Lung (tissue), 11 donors: ENCODE measurements at regions not wholly inside any gene's neighbourhood (a gene's known extent, or its start where the extent isn't known, plus 50 kb on each side); places are given as distances from the start of the nearest gene placed in this dataset.

Experiments used
- ATAC-seq: fragments of 200-7000 bp; cut with Tn5 transposase; one replicate; pipeline ENCODE4 v1.9.1; 2020; ENCODE audit warnings: moderate number of reproducible peaks; ENCODE audit not compliant: insufficient read depth, low FRiP score
- DNase-seq, 3 donors: peaks; one replicate each; pipeline ENCODE4 v3.0.0-alpha.2; 2013 to 2017
- H3K27ac ChIP-seq, 2 donors: one replicate each; pipeline ENCODE4 v1.5.1; 2013; ENCODE audit warnings: mild to moderate bottlenecking in 2 of 2, moderate library complexity in 2 of 2, control low read depth in 1 of 2, inconsistent platforms in 1 of 2, low read depth in 1 of 2, low read length in 1 of 2
- H3K27me3 ChIP-seq, 3 donors: one replicate each; pipeline ENCODE4 v1.5.1; 2013; ENCODE audit warnings: low read length in 2 of 3; ENCODE audit not compliant: control insufficient read depth in 3 of 3, insufficient read depth in 3 of 3
- H3K36me3 ChIP-seq, 4 donors: one replicate each; pipeline ENCODE4 v1.5.1; 2013; ENCODE audit warnings: low read length in 4 of 4, mild to moderate bottlenecking in 1 of 4, moderate library complexity in 1 of 4; ENCODE audit not compliant: control insufficient read depth in 4 of 4, insufficient read depth in 4 of 4
- H3K4me1 ChIP-seq, 5 donors: one replicate each; pipeline ENCODE4 v1.5.1; 2013; ENCODE audit warnings: low read length in 5 of 5, mild to moderate bottlenecking in 2 of 5, moderate library complexity in 1 of 5; ENCODE audit not compliant: control insufficient read depth in 5 of 5, insufficient read depth in 5 of 5
- H3K4me3 ChIP-seq: one replicate; pipeline ENCODE4 v1.5.1; 2013; ENCODE audit warnings: mild to moderate bottlenecking, control low read depth, moderate library complexity
- H3K9ac ChIP-seq, 2 donors: one replicate each; pipeline ENCODE4 v1.5.1; 2013; ENCODE audit warnings: low read length in 2 of 2, control low read depth in 1 of 2; ENCODE audit not compliant: insufficient read depth in 1 of 2
- H3K9me3 ChIP-seq, 4 donors: one replicate each; pipeline ENCODE4 v1.5.1; 2013; ENCODE audit warnings: low read length in 3 of 4, mild to moderate bottlenecking in 1 of 4, moderate library complexity in 1 of 4; ENCODE audit not compliant: control insufficient read depth in 4 of 4, insufficient read depth in 3 of 4
- CTCF ChIP-seq: IDR thresholded peaks from 2 replicates; pipeline ENCODE4 v1.5.1; 2012; ENCODE audit warnings: mild to moderate bottlenecking; ENCODE audit errors: control extremely low read depth, extremely low read depth
- WGBS, 2 donors: extraction: QIAGEN DNeasy Blood & Tissue Kit; methylation state at CpG; one replicate each; pipeline ENCODE4 v1.1.7; 2013; 5-methylcytosine and 5-hydroxymethylcytosine counted together
- donor health status: control.
- donor health status: control.
- donor health status: Bipolar disorder and iron deficiency.
- donor health status: healthy.
- donor health status: DM: yes; HTN: yes; CAD: no.

- DNase-seq = no peak
- TF ChIP-seq CTCF = no peak
- no peak for ATAC-seq
- H3K9ac ChIP-seq = no peak overlapping the region
- peaks cover 0 to 4% (median 0%) of the 10 kb centered on the region in 4 donors for H3K9me3 ChIP-seq
- 76 to 79% methylated on average over 10 of the region's 10 CpGs for WGBS, 2 donors
- H3K27ac ChIP-seq = no peak overlapping the region
- H3K27me3 ChIP-seq = no peaks in the 10 kb centered on the region
- no peaks in the 10 kb centered on the region for H3K4me1 ChIP-seq
- no peaks in the 10 kb centered on the region for H3K36me3 ChIP-seq
- H3K4me3 ChIP-seq = no peak overlapping the region
Observed at GRCh38 chr22:48555606-48556005, 1272.1 kb downstream of the BRD1 start.

GRCh38 chr22:48554893-48555572 lies 1272.6 kb downstream of the BRD1 start:
- Histone ChIP-seq H3K4me3 (no peak overlapping the region), H3K9me3 (peaks cover 0 to 4% (median 0%) of the 10 kb centered on the region in 4 donors), H3K36me3 (no peaks in the 10 kb centered on the region), H3K27ac (no peak overlapping the region), H3K9ac (no peak overlapping the region), H3K27me3 (no peaks in the 10 kb centered on the region), H3K4me1 (no peaks in the 10 kb centered on the region)
- ATAC-seq = no peak
- TF ChIP-seq CTCF = no peak
- WGBS, 2 donors = 70 to 79% methylated on average over 22 of the region's 22 CpGs
- DNase-seq = no peak

GRCh38 chr22:48553694-48554308 lies 1273.9 kb downstream of the BRD1 start:
- ATAC-seq = no peak
- TF ChIP-seq CTCF = no peak
- Histone ChIP-seq H3K36me3 (no peaks in the 10 kb centered on the region), H3K27me3 (no peaks in the 10 kb centered on the region), H3K4me1 (no peaks in the 10 kb centered on the region), H3K4me3 (no peak overlapping the region), H3K9ac (no peak overlapping the region), H3K9me3 (peaks cover 0 to 4% (median 0%) of the 10 kb centered on the region in 4 donors), H3K27ac (no peak overlapping the region)
- WGBS, 2 donors = 89% methylated on average over 19 to 22 of the region's 22 CpGs
- no peak for DNase-seq
